ENCODE measurements at regions not wholly inside any gene's neighbourhood (a gene's known extent, or its start where the extent isn't known, plus 50 kb on each side); places are given as distances from the start of the nearest gene placed in this dataset.

DNA sequence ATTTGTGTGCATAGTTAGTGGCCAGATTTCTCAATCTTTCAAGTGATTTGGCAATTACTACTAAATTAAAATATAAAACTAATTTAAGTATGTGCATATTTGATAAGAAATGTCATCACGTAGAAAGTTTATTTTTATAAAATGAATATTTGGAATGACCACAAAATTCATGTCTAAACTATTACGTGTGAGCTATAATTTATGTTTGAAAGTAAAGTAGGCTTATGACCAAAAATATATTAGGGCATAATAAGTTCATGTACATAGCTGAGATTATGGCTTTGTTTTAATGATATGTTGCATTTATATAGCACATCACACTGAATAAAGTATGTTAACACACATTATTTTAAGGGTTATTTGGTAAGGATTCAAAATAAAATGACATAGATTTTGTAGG lies 1532.6 kb downstream of the C4orf33 start:
- no peak for TF ChIP-seq EZH2 (IDR thresholded peaks at IDR 0.05; ENCODE audit: low read length)
- TF ChIP-seq, protein P1, sequence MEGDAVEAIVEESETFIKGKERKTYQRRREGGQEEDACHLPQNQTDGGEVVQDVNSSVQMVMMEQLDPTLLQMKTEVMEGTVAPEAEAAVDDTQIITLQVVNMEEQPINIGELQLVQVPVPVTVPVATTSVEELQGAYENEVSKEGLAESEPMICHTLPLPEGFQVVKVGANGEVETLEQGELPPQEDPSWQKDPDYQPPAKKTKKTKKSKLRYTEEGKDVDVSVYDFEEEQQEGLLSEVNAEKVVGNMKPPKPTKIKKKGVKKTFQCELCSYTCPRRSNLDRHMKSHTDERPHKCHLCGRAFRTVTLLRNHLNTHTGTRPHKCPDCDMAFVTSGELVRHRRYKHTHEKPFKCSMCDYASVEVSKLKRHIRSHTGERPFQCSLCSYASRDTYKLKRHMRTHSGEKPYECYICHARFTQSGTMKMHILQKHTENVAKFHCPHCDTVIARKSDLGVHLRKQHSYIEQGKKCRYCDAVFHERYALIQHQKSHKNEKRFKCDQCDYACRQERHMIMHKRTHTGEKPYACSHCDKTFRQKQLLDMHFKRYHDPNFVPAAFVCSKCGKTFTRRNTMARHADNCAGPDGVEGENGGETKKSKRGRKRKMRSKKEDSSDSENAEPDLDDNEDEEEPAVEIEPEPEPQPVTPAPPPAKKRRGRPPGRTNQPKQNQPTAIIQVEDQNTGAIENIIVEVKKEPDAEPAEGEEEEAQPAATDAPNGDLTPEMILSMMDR (optimal IDR thresholded peaks at IDR 0.05 in 1 of 3, IDR thresholded peaks at IDR 0.05 in 1 of 3, conservative IDR thresholded peaks at IDR 0.05 in 1 of 3; ENCODE audit: extremely low read depth in 1 of 3, insufficient read depth in 2 of 3, low read length in 3 of 3): no peak
- no peaks in the 10 kb centered on the region for H3K27me3 ChIP-seq (ENCODE audit: control insufficient read depth, extremely low read depth, insufficient read depth, low read length)
- H3K79me2 ChIP-seq (ENCODE audit: control insufficient read depth, insufficient read depth, low read length): no peaks in the 10 kb centered on the region
- H4K20me1 ChIP-seq (ENCODE audit: control insufficient read depth, extremely low read depth, insufficient read depth, low read length): no peaks in the 10 kb centered on the region
- no peaks in the 10 kb centered on the region for H3K4me1 ChIP-seq (ENCODE audit: control insufficient read depth, extremely low read depth, insufficient read depth, low read length)
- no peak overlapping the region for H3K9ac ChIP-seq (ENCODE audit: control insufficient read depth, extremely low read depth, insufficient read depth, low read length)
- H3K27ac ChIP-seq (ENCODE audit: control insufficient read depth, insufficient read depth, low read length): no peak overlapping the region
- H3K36me3 ChIP-seq (ENCODE audit: control insufficient read depth in 2 of 2, extremely low read depth in 1 of 2, insufficient read depth in 2 of 2, low read length in 2 of 2): no peaks in the 10 kb centered on the region
- FAIRE-seq (no peak), DNase-seq (ENCODE audit: low read depth, low spot score) (no peak)
- no peaks in the 10 kb centered on the region for H3K9me1 ChIP-seq (ENCODE audit: control insufficient read depth, extremely low read depth, insufficient read depth, low read length)
- H3K9me3 ChIP-seq (ENCODE audit: control insufficient read depth, low read depth, low read length): no peaks in the 10 kb centered on the region
- H2AFZ ChIP-seq (ENCODE audit: control insufficient read depth, low read length): no peak overlapping the region
- no peak overlapping the region for H3K4me2 ChIP-seq (ENCODE audit: control insufficient read depth, extremely low read depth, insufficient read depth, low read depth, low read length)
- H3K4me3 ChIP-seq (ENCODE audit: control insufficient read depth in 2 of 3, extremely low read depth in 1 of 3, insufficient read depth in 2 of 3, low read depth in 1 of 3, low read length in 3 of 3): no peak overlapping the region
- dilution Hi-C loops (cut with MboI; ENCODE audit: extremely low pct_ligation_motif_present, low sequenced_read_pairs): no loop called here

DNA sequence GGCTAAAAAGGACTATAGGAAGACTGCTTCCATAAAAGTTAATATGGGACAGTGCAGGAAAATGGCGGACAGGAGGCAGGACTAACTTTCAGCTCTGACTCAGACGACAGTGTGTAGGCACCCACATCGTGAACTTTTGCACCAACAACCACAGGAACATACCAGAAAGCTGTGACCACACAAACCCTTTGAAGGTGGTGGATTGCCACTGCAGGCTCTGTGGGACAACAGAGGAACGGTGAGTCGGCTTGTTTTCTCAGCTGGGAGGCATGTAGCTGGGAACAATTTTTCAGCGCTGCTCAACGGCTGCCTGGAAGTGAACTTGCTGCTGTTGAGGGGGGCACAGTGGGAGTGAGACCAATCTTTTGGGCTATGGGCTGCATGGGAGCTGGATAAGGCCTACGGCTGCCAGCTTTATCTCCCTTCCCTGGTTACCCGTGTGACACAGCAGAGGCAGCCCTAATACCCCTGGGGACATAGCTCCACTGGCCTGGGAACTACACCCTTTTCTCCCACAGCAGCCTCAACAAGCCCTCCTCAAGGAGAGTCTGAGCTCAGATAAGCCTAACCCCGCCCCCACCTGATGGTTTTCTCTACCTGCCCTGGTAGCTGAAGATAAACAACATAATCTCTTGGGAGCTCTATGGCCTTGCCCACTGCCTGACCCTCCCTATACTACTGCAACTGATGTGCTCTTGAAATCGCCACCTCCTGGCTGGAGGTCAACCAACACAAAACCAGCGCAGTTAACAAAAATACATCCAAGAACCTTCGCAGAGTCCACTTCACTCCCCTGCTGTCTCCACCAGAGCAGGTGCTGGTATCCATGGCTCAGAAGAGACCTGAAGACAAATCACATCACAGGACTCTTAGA lies 1537.0 kb downstream of the C4orf33 start:
- Histone ChIP-seq H2AFZ (ENCODE audit: control insufficient read depth, low read length) (no peak overlapping the region), H3K27me3 (ENCODE audit: control insufficient read depth, extremely low read depth, insufficient read depth, low read length) (no peaks in the 10 kb centered on the region), H3K4me2 (ENCODE audit: control insufficient read depth, extremely low read depth, insufficient read depth, low read depth, low read length) (no peak overlapping the region), H3K4me1 (ENCODE audit: control insufficient read depth, extremely low read depth, insufficient read depth, low read length) (no peaks in the 10 kb centered on the region), H3K36me3 (ENCODE audit: control insufficient read depth in 2 of 2, extremely low read depth in 1 of 2, insufficient read depth in 2 of 2, low read length in 2 of 2) (no peaks in the 10 kb centered on the region), H3K9me3 (ENCODE audit: control insufficient read depth, low read depth, low read length) (no peaks in the 10 kb centered on the region), H3K4me3 (ENCODE audit: control insufficient read depth in 2 of 3, extremely low read depth in 1 of 3, insufficient read depth in 2 of 3, low read depth in 1 of 3, low read length in 3 of 3) (no peak overlapping the region), H3K79me2 (ENCODE audit: control insufficient read depth, insufficient read depth, low read length) (no peaks in the 10 kb centered on the region), H3K27ac (ENCODE audit: control insufficient read depth, insufficient read depth, low read length) (no peak overlapping the region), H3K9ac (ENCODE audit: control insufficient read depth, extremely low read depth, insufficient read depth, low read length) (no peak overlapping the region), H3K9me1 (ENCODE audit: control insufficient read depth, extremely low read depth, insufficient read depth, low read length) (no peaks in the 10 kb centered on the region), H4K20me1 (ENCODE audit: control insufficient read depth, extremely low read depth, insufficient read depth, low read length) (no peaks in the 10 kb centered on the region)
- TF ChIP-seq, protein P1 (optimal IDR thresholded peaks at IDR 0.05 in 1 of 3, IDR thresholded peaks at IDR 0.05 in 1 of 3, conservative IDR thresholded peaks at IDR 0.05 in 1 of 3; ENCODE audit: extremely low read depth in 1 of 3, insufficient read depth in 2 of 3, low read length in 3 of 3): no peak
- TF ChIP-seq EZH2 (IDR thresholded peaks at IDR 0.05; ENCODE audit: low read length): no peak
- dilution Hi-C loops (cut with MboI; ENCODE audit: extremely low pct_ligation_motif_present, low sequenced_read_pairs): no loop called here
- no peak for DNase-seq (ENCODE audit: low read depth, low spot score)
- FAIRE-seq: no peak
